ENCODE measurements at regions not wholly inside any gene's neighbourhood (a gene's known extent, or its start where the extent isn't known, plus 50 kb on each side); places are given as distances from the start of the nearest gene placed in this dataset.

DNA sequence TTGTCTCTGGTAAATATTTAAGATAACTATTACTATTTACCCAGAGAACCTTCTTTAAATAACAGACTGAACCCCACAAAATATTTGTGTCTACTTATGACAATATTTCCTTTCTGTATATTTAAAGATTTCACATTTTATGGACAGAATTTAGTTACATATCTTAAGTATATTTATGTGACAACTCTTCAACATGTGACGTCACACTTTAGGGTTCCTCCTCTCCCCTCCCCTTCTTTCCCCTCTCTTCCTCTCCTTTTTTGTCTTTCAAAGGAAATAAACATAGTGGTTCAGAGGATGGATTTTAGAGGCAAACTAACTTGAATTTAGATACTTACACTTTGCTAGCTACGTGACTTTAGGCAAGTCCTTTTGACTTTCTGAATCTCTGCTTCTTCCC is 655.6 kb upstream of the NUDT12 start:
- no peak for DNase-seq (ENCODE audit: low spot score)

DNA sequence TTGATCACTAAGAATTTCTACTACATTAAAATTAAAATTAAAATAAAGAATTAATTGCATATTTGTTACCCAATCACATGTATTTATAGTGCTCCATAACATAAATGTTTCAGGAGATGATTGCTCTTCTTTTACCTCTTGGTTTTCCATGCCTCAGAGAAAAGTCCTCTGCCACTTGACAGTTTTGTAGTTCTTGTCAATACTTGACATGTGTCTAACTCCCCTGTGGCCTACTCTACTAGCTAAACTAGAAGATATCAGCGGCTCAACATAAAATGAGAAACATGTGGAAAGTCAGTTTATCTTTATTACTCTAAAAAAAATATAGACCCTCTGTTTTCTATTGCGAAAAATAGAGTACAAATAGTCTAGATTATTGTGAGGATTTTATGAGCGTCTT is 650.6 kb upstream of the NUDT12 start:
- DNase-seq (ENCODE audit: low spot score): no peak

DNA sequence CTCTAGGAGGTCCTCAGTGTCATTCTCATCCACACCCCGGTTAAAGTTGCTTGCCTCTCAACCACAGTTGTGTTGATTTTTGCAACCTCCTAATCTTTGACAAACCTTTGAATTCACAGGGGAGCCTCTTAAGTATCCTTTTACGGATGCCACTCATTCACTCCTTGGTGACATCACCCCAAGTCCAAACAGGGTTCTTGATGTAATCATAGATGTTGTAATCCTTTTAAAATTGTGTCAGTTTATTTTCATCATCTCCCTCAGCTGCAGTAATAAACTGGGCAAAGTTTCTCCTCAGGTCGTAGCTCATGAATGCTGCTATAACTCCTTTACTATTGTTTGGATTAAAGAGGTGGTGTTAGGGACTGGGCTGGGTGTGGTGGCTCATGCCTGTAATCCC is 637.2 kb upstream of the NUDT12 start:
- no peak for DNase-seq (ENCODE audit: low spot score)

GRCh38 chr5:104198156-104198555 is 635.6 kb upstream of the NUDT12 start:
- no peak for DNase-seq (ENCODE audit: low spot score)

GRCh38 chr5:104189909-104190308 is 627.3 kb upstream of the NUDT12 start:
- DNase-seq (ENCODE audit: low spot score): no peak

DNA sequence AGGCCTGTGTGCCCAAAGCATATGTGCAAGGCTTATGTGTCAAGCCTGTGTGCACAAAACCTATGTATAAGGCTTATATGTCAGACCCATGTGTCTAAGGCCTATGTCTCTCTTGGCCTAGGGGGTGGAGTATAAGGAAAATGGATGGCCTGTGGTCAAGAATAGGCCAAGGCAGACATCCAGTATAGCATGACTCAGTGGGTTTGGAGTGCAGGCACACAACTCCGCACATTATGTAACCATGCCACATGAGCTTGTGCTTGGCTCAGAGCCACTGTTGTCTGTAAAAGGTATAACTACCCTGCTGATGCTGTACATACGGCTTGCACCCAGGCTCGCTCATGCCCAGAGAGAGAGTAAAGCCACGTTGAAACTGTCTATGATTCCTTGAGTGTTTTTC is 626.4 kb upstream of the NUDT12 start:
- DNase-seq (ENCODE audit: low spot score): no peak

GRCh38 chr5:104187656-104188055 is 625.1 kb upstream of the NUDT12 start:
- DNase-seq (ENCODE audit: low spot score): no peak

DNA sequence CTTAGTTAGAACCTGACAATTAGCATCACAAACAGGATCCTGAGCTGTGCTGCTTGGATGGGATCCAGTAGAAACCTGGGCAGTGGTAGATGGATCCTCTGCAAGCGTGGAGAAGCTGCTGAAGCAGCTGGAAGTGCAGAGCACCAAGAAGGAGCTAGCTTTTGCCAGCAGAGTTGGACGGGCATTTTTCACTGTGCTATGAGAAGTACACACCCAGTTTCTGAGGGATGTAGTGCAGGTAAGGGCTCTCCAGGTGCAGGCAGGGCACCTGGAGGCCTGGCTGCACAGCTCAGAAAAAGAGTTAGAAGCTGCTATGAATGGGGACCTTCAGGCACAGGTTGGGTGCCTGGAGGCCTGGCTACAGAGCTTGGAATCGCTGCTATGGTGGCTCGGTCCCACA is 623.9 kb upstream of the NUDT12 start:
- DNase-seq (ENCODE audit: low spot score): no peak

DNA sequence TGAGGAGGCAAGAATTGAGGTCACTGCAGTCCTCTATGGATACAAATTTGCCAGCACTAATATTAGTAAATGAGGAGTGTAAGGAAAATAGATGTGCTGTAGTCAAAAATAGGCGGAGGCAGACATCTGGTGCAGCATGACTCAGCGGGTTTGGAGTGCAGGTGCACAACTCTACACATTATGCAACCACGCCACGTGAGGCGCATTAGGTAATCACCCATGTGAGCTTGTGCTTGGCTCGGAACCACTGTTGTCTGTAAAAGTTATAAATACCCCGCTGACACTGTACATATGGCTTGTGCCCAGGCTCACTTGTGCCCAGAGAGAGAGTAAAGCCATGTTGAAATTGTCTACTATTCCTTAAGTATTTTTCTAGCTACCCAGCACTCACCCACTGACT is 623.5 kb upstream of the NUDT12 start:
- no peak for DNase-seq (ENCODE audit: low spot score)

DNA sequence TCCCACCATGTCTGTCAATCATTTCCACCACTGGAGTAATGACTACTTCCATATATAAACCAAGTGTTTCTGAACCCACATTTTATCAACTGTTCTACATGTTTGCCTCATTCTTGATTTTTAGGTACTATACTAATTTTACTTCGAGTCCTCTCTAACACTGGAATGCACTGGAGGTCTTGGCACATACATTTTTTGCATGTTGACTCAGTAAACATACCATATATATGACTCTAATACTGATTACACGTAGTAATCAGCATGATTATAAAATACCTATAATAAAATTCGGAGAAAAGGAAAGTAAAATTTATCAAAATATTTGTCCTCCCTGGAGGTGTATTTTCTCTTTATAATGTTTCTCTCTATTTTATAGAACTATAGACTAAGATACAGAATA is 621.7 kb upstream of the NUDT12 start:
- no peak for DNase-seq (ENCODE audit: low spot score)

DNA sequence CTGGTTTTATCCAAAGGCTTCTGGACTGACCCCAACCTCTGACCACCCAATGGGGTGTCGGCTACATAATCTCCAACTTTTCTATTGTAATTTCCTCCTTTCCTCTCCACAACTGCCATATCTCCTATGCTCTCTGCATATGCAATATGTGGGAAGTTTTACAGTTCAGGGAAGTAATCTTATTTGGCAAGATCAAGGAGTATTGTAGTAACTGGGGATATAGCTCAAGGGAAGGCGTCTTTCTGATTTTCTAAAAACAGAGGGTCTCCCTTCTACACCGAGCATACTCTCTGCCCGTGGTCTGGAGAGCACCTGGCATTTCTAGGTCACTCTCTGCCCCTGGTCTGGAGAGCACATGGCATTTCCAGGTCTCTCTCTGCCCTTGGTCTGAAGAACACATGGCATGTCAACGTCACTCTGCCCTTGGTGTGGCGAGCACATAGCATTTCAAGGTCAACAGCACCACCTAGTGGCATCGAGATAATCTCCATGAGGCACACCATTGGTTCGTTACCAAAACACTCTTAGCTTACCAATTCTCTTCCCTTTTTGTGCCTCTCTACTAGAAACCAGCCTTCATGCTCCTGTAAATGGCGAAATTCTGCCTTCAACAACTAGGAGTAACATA is 616.4 kb upstream of the NUDT12 start:
- DNase-seq (ENCODE audit: low spot score): peak; percentile 64

DNA sequence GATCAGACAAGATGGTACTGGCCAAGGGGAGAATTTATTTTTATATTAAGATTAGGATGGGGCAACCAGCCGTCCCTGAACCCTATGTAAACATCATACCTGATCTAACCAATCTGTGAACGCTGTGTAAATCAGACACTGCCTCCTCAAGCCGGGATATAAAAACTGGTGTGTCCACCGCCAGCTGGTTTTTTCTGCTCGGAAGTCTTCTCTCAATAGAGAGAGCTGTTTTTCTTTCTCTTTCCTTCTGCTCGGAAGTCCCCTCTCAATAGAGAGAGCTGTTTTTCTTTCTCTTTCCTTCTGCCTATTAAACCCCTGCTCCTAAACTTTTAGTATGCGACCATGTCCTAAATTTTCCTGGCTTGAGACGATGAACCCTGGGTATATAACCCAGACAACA is 615.5 kb upstream of the NUDT12 start:
- no peak for DNase-seq (ENCODE audit: low spot score)

DNA sequence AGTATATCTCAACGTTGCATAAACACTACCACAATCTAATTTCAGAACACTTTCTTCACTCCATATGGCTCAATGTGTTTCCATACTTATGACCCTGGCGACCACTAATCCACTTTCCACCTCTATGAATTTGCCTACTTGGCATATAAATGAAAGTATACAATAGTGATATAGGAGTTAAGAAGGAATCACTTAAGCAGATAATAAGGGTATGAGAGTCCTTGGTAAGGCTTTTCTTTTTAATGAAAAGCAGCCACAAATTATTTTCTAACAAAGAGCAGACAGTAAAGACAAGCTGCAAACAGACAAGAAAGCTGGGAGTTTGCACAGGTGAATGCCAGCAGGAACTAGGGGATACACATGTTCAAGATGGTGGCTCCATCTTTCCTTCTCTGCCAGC is 615.1 kb upstream of the NUDT12 start:
- DNase-seq (ENCODE audit: low spot score): no peak

GRCh38 chr5:104172976-104173375 is 610.4 kb upstream of the NUDT12 start:
- DNase-seq (ENCODE audit: low spot score): no peak

- no peak for DNase-seq (ENCODE audit: low spot score)
These were observed 609.5 kb upstream of the NUDT12 start for GRCh38 chr5:104171958-104172690.

GRCh38 chr5:104170926-104171325 is 608.3 kb upstream of the NUDT12 start:
- DNase-seq (ENCODE audit: low spot score): no peak

DNA sequence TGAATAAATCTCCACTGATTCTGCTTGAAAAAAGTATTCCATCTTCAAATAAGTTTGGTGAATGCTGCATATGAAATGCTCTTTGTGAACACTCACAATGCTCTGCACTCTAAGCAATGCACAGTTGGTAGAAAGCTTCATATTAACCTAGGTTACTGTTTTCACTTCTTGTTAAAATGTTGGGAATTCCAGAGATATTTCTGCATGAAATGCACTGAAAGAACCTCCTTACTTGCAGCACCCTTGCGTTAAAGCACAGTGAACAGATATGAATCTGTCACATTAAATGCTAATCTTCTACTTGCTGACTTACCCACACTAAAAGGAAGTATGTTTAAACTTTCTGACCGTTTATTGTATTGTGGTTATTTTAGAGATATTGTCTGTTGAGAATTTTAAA is 584.1 kb upstream of the NUDT12 start:
- no peak for DNase-seq (ENCODE audit: low spot score)

GRCh38 chr5:104139840-104140239 is 577.3 kb upstream of the NUDT12 start:
- DNase-seq (ENCODE audit: low spot score): no peak

- DNase-seq (ENCODE audit: low spot score): no peak
These were observed 567.7 kb upstream of the NUDT12 start for GRCh38 chr5:104130320-104130719.

DNA sequence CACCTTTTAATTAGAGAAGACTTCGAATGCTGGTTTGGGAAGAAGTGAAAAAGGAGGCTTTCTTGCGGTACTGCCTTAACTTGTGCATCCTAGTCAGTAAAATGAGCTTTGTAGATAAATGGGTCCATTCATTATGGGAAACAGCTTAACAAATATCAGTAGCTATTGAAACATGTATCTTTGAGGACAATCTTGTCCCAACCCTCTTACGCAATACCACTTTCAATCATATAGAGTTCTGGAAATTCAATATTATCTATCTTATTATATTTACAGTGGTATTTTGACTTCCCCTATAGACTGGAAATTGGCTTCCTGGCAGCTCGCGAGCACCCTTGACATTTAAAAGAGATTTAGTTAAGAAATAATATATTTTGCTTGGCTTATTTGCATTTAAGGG is 565.8 kb upstream of the NUDT12 start:
- no peak for DNase-seq (ENCODE audit: low spot score)

GRCh38 chr5:104126980-104127379 is 564.4 kb upstream of the NUDT12 start:
- no peak for DNase-seq (ENCODE audit: low spot score)

DNA sequence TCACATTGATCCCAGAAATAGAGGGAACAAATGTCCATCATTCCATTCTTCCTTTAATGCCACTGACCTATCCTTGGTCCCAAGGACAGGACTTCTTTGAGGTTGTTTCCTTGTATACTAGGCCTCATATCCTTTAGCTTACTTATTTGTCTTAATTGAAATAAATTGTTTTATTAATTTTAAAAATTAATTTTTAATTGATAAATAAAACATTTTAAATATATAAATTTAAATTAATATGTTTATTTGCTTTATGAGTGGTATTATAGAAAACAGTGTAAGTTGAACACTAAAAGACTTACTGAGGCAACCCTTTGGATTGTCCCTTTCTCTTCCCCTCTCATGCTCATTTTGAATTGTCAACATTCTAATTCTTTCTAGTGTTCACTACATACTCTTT is 556.9 kb upstream of the NUDT12 start:
- no peak for DNase-seq (ENCODE audit: low spot score)

DNA sequence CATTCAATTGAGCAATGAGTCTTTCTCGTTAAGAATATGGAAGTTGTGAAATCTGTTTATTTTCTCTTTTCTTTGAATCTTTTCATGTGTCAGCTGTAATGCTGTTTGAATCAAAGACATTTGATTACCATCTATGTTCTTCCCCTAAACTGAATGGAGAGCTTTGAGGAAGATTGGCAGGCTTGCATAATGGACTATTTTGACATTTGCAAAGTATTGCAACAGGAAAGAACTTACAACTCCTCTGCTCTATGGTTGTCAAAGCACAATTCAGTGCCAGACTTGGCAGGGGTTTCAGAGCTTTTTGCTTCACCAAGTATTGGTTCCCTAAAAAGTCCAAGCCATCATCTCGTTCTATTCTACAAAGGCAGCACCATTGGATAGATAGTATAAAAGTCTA is 549.0 kb upstream of the NUDT12 start:
- DNase-seq (ENCODE audit: low spot score): no peak

GRCh38 chr5:104096451-104096850 is 533.9 kb upstream of the NUDT12 start:
- DNase-seq (ENCODE audit: low spot score): no peak
